ENCODE measurements at regions not wholly inside any gene's neighbourhood (a gene's known extent, or its start where the extent isn't known, plus 50 kb on each side); places are given as distances from the start of the nearest gene placed in this dataset.

DNA sequence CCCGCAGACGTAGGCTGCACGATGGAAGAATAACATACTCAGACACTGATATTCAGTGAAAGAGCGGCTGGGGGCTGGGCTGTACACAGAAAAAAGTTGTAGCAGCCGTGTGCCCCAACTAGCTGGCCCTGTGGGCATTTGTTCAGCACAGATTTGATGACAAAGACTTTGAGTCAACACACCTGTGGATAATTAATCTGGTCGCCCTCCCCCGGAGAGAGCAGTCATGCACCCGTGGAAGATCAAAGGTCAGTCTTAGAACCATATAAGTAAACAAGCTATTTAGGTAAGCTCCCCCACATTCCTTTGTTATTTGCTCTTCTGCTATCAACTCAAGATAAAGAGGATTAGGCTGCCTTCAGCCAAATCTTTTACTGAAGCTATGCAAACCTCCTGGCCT, 148.4 kb upstream of the HMCN1 start:
- no peak for ATAC-seq
- TF ChIP-seq ZC3H10 (CRISPR knock-in tag; IDR thresholded peaks at IDR 0.05) (no peak), OSR1 (CRISPR knock-in tag; IDR thresholded peaks at IDR 0.05) (no peak), PPARA (CRISPR knock-in tag; IDR thresholded peaks at IDR 0.05; ENCODE audit: borderline replicate concordance) (no peak), RARB (CRISPR knock-in tag; IDR thresholded peaks at IDR 0.05) (no peak), GLIS3 (CRISPR knock-in tag; IDR thresholded peaks at IDR 0.05) (no peak), ZNF565 (CRISPR knock-in tag; conservative IDR thresholded peaks at IDR 0.05; ENCODE audit: low read depth) (no peak), TOX (CRISPR knock-in tag; IDR thresholded peaks at IDR 0.05; ENCODE audit: borderline replicate concordance) (no peak), BACH2 (CRISPR knock-in tag; IDR thresholded peaks at IDR 0.05; ENCODE audit: borderline replicate concordance) (no peak), ESRRG (CRISPR knock-in tag; IDR thresholded peaks at IDR 0.05) (no peak)
- TF ChIP-seq, protein P1, sequence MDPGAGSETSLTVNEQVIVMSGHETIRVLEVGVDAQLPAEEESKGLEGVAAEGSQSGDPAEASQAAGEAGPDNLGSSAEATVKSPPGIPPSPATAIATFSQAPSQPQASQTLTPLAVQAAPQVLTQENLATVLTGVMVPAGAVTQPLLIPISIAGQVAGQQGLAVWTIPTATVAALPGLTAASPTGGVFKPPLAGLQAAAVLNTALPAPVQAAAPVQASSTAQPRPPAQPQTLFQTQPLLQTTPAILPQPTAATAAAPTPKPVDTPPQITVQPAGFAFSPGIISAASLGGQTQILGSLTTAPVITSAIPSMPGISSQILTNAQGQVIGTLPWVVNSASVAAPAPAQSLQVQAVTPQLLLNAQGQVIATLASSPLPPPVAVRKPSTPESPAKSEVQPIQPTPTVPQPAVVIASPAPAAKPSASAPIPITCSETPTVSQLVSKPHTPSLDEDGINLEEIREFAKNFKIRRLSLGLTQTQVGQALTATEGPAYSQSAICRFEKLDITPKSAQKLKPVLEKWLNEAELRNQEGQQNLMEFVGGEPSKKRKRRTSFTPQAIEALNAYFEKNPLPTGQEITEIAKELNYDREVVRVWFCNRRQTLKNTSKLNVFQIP (CRISPR knock-in tag; IDR thresholded peaks at IDR 0.05; ENCODE audit: borderline replicate concordance, low read depth) = no peak
- TF ChIP-seq, protein P2, sequence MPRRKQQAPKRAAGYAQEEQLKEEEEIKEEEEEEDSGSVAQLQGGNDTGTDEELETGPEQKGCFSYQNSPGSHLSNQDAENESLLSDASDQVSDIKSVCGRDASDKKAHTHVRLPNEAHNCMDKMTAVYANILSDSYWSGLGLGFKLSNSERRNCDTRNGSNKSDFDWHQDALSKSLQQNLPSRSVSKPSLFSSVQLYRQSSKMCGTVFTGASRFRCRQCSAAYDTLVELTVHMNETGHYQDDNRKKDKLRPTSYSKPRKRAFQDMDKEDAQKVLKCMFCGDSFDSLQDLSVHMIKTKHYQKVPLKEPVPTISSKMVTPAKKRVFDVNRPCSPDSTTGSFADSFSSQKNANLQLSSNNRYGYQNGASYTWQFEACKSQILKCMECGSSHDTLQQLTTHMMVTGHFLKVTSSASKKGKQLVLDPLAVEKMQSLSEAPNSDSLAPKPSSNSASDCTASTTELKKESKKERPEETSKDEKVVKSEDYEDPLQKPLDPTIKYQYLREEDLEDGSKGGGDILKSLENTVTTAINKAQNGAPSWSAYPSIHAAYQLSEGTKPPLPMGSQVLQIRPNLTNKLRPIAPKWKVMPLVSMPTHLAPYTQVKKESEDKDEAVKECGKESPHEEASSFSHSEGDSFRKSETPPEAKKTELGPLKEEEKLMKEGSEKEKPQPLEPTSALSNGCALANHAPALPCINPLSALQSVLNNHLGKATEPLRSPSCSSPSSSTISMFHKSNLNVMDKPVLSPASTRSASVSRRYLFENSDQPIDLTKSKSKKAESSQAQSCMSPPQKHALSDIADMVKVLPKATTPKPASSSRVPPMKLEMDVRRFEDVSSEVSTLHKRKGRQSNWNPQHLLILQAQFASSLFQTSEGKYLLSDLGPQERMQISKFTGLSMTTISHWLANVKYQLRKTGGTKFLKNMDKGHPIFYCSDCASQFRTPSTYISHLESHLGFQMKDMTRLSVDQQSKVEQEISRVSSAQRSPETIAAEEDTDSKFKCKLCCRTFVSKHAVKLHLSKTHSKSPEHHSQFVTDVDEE (CRISPR knock-in tag; IDR thresholded peaks at IDR 0.05) = no peak
- TF ChIP-seq, protein P3, sequence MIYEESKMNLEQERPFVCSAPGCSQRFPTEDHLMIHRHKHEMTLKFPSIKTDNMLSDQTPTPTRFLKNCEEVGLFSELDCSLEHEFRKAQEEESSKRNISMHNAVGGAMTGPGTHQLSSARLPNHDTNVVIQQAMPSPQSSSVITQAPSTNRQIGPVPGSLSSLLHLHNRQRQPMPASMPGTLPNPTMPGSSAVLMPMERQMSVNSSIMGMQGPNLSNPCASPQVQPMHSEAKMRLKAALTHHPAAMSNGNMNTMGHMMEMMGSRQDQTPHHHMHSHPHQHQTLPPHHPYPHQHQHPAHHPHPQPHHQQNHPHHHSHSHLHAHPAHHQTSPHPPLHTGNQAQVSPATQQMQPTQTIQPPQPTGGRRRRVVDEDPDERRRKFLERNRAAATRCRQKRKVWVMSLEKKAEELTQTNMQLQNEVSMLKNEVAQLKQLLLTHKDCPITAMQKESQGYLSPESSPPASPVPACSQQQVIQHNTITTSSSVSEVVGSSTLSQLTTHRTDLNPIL (CRISPR knock-in tag; IDR thresholded peaks at IDR 0.05; ENCODE audit: low read depth) = no peak

DNA sequence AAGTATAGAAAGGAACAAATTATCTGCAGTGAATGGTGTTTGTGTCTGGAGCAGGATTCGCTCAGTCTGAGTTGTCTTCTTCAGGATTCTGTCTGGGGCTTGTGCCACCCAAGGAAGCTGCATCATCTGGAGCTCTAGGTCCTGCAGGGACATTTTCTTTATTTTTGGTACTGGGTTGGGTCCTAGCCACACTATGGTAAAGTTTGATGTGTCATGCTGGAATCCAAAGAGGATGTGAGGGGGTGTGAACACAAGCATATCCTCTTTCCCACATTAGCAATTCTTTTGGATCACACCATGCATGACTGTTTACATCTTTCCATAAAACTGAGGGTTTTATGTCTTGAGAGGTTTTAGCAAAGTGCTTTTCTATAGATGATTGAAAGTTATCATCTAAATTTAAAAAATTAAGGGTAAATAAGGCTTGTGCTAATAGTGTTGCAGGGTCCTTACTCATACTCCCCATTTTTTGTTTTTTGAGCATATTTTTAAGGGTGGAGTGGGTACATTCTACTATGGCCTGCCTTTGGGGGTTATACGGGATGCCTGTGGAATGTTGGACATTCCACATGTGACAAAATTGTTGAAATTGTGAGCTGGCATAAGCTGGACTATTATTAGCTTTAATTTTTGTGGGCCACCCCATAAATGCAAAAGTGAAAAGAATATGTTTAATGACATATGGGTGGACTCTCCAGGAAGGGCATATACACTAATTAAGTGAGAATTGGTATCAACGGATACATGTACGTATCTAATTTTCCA, 152.0 kb upstream of the HMCN1 start:
- ATAC-seq = no peak

More for the DNA sequence above, 152.0 kb upstream of the HMCN1 start:
- TF ChIP-seq, protein P3 (CRISPR knock-in tag; IDR thresholded peaks at IDR 0.05; ENCODE audit: low read depth) = no peak
- TF ChIP-seq ZNF565 (CRISPR knock-in tag; conservative IDR thresholded peaks at IDR 0.05; ENCODE audit: low read depth) (no peak), ZC3H10 (CRISPR knock-in tag; IDR thresholded peaks at IDR 0.05) (no peak), GLIS3 (CRISPR knock-in tag; IDR thresholded peaks at IDR 0.05) (no peak), ISL1 (CRISPR knock-in tag; IDR thresholded peaks at IDR 0.05) (no peak), CSDC2 (CRISPR knock-in tag; IDR thresholded peaks at IDR 0.05) (no peak), ZNF8 (CRISPR knock-in tag; IDR thresholded peaks at IDR 0.05) (no peak), SNAI2 (CRISPR knock-in tag; IDR thresholded peaks at IDR 0.05) (no peak), ZFP3 (CRISPR knock-in tag; IDR thresholded peaks at IDR 0.05) (no peak)
- TF ChIP-seq, protein P1 (CRISPR knock-in tag; IDR thresholded peaks at IDR 0.05; ENCODE audit: borderline replicate concordance, low read depth) = no peak
- TF ChIP-seq, protein P2 (CRISPR knock-in tag; IDR thresholded peaks at IDR 0.05) = no peak
- TF ChIP-seq, protein P4, sequence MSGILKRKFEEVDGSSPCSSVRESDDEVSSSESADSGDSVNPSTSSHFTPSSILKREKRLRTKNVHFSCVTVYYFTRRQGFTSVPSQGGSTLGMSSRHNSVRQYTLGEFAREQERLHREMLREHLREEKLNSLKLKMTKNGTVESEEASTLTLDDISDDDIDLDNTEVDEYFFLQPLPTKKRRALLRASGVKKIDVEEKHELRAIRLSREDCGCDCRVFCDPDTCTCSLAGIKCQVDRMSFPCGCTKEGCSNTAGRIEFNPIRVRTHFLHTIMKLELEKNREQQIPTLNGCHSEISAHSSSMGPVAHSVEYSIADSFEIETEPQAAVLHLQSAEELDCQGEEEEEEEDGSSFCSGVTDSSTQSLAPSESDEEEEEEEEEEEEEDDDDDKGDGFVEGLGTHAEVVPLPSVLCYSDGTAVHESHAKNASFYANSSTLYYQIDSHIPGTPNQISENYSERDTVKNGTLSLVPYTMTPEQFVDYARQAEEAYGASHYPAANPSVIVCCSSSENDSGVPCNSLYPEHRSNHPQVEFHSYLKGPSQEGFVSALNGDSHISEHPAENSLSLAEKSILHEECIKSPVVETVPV (CRISPR knock-in tag; IDR thresholded peaks at IDR 0.05) = no peak

All from SK-N-SH treated with all-trans-retinoic acid at 6 μM for 48 hours (cell line).